ENCODE measurements at regions not wholly inside any gene's neighbourhood (a gene's known extent, or its start where the extent isn't known, plus 50 kb on each side); places are given as distances from the start of the nearest gene placed in this dataset.
"Not testable (repeated sequence)": the region's sequence is repeated elsewhere in the genome, so short reads cannot be mapped to it uniquely, and the experiment has no call there.

GRCh38 chr21:16116798-16117197 is 387.0 kb downstream of the USP25 start:
- no peak for DNase-seq (ENCODE audit: low read depth in 3 of 3)

DNA sequence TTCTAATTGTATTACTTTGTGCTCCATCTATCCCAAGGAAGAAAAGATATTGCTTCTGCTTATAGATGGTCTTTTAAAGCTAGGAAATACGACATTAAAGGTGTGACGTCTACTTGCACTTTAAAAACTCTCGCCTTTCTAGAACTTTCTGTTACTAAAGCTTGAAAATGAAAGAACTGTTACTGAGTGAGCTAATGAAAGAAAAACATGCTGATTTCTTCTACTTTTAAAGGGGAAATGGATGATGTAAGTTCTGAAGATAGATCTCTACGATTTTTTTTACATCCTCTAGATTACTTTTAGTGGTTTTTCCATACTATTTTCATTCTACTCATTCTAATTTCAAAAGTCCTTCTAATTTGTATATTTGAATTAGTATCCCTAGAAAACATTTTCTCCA is 387.5 kb downstream of the USP25 start:
- DNase-seq (ENCODE audit: low read depth in 3 of 3), result no peak

- DNase-seq (ENCODE audit: low read depth in 3 of 3), result no peak
These were observed 388.2 kb downstream of the USP25 start for GRCh38 chr21:16117851-16118590.

DNA sequence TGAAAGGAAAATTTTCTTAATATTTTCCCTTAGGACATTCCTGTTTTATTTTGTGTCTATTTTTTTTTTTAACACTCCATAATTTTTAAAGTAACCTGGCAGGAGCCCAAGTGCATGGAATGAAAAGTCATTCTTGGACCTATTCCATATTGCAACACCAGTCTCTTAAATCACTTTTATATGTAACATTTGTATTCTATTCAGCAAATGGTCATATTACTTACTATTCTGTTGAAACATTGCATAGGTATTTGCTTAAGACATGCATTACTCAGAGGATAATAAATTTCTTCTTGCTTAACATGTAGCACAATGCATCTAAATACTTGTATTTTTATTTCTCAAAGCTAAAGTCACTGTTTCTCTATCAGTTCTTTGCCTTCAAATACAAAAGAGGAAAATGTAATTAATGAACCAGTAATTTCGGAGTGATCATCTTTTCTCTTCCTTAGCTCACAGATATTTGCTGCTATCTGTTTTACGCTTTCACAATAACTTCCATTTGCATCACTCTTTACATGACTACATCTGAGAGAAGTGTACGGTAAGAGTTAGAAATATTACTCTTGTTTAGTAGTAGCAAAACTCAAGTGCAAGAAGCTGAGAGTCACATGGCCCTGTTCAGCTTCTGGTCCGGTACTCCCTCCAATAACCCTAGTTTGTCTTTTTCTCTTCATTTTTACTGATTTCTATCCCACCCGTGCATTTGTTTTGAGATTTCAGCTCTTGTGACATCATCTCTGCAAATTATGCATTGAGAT is 394.8 kb downstream of the USP25 start:
- DNase-seq (ENCODE audit: low read depth in 3 of 3), result no peak

GRCh38 chr21:16125274-16125673 is 395.5 kb downstream of the USP25 start:
- no peak for DNase-seq (ENCODE audit: low read depth in 3 of 3)

DNA sequence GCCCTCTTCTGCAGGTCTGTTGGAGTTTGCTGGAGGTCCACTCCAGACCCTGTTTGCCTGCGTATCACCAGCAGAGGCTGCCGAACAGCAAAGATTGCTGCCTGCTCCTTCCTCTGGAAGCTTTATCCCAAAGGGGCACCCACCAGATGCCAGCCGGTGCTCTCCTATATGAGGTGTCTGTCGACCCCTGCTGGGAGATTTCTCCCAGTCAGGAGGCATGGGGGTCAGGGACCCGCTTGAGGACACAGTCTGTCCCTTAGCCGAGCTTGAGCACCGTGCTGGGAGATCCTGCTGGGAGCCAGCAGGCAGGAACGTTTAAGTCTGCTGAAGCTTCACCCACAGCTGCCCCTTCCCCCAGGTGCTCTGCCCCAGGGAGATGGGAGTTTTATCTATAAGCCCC is 402.7 kb downstream of the USP25 start:
- DNase-seq (ENCODE audit: low read depth in 3 of 3), result not testable (repeated sequence)

DNA sequence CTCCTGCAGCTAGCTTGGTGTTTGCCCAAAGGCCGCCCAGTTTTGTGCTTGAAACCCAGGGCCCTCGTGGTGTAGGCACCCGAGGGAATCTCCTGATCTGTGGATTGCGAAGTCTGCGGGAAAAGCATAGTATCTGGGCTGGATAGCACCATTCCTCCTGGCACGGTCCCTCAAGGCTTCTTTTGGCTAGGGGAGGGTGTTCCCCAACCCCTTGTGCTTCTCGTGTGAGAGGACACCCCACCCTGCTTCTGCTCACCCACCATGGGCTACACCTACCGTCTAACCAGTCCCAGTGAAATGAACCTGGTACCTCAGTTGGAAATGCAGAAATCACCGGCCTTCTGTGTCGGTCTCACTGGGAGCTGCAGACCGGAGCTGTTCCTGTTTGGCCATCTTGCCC is 403.5 kb downstream of the USP25 start:
- no peak for DNase-seq (ENCODE audit: low read depth in 3 of 3)

DNA sequence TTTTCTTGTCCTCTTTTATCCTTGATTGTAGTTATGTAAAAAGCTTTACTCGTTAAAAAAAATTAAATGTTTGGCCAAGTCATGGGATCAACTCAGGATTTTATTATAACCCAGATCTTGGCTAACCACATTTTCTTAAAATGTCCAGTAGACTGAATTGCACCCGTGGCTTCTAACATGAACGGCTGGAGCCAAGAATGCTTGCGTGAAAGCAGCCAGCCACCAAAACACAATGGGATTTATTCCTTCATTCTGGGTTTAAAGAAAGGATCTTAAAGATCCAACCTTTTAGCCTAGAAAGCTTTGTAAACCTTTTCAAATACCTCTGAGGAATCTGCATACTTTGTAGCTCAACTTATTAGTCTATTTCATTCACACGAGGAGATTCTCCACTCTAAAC is 404.4 kb downstream of the USP25 start:
- no peak for DNase-seq (ENCODE audit: low read depth in 3 of 3)

GRCh38 chr21:16137106-16137505 is 407.3 kb downstream of the USP25 start:
- DNase-seq (ENCODE audit: low read depth in 3 of 3), result no peak

DNA sequence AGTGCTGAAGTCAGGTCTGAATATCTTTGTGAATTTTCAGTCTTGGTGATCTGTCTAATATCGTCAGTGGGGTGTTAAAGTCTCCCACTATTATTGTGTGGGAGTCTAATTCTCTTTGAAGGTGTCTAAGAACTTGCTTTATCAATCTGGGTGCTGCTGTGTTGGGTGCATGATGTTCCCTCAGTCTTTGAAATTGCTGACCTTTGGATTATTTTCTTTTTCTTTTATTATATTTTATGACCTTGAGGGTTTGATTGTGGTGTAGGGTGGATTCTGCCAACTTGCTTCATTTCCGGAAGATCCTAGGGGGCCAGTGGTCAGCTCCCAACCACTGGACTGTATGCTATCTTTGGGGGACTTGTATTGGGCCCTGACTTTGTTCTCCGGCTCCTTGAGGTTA is 415.3 kb downstream of the USP25 start:
- no peak for DNase-seq (ENCODE audit: low read depth in 3 of 3)

DNA sequence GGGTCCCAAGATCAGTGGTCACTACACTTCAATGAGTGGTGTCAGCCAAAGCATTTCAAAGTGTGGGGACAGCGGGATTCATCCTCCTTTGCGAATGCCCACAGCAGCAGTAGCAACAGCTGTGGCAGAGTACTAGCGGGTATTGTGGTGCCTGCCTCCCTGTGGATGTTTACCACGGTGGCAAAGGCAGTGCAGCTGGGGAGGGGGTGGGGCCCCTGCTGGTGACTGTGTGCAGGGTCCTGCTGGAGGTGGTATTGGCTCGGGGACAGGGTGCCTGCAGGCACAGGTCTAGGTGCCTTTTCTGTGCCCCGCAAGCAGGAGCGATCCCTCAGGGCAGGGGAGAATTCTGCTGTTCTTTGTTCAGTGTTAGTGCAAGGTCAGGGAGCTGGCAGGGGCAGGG is 415.7 kb downstream of the USP25 start:
- DNase-seq (ENCODE audit: low read depth in 3 of 3), result no peak

GRCh38 chr21:16154321-16154720 is 424.5 kb downstream of the USP25 start:
- DNase-seq (ENCODE audit: low read depth in 3 of 3), result no peak

- DNase-seq (ENCODE audit: low read depth in 3 of 3), result no peak
These were observed 425.3 kb downstream of the USP25 start for GRCh38 chr21:16154951-16155635.

DNA sequence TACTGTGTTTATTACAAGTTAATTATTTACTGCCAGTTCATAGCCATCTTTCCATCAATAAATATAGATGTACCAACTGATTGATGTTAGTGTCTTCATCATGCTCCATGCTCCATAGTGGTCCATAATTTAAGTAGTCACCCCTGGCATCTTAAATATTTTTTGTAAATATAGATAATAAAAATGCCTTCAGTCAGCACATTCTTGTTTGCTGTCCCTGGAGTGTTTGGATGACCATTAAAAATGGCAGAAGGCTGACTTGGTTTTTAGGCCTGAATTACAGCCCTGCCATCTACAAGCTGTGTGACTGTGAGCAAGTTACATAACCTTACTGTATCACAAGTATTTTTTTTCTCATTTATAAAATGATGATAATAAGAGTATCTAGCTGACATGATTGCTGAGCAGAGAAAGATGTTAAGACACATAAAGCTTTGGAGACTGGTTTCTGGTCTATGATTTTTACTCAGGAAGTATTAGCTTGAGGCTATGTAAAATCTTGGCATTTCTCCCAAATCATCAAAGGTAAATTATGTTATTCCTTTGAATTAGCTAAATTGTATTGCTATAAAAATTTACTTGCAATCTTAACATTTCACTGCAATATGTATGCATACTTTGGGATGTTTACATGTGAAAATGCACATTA is 427.2 kb downstream of the USP25 start:
- DNase-seq (ENCODE audit: low read depth in 3 of 3), result no peak

- DNase-seq (ENCODE audit: low read depth in 3 of 3), result no peak
These were observed 429.6 kb downstream of the USP25 start for GRCh38 chr21:16159213-16159970.

DNA sequence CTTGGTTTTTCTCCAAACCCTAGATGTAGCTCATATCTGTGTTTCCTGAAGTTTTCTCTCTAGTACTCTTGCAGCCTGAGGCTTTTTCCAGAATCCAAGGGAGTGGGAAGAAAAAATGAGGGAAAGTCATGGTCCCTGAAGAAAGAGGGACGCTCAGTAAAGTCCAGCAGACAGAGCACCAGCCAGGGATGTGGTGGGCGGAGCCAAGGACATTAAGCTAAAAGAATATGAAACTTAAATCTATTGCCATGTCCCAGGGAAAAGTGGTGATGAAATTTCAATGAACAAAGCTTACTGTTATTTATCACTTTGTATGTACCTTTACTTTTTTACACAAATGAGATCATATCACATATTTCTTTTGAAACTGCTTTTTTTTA is 430.2 kb downstream of the USP25 start:
- DNase-seq (ENCODE audit: low read depth in 3 of 3), result no peak

GRCh38 chr21:16162953-16163352 is 433.2 kb downstream of the USP25 start:
- DNase-seq (ENCODE audit: low read depth in 3 of 3), result no peak

DNA sequence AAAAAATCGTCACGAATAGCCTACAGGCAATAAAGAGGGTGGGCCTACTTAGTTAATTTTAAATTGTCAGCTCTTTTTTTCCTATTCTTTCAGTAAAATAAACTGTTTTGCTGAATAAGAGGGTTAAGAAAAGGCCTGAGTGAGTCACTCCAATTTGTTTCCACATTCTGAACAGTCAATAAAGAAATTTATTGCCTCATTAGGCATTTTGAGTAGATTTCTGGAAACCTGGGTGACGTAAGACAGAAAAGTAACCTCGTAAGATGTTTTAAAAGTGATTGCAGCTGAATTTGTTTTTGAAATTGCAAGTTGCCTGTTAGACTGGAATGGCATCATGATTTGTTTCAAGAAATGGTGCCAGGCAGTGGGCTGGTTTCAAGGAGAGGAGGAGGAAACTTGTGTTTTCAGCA is 439.3 kb downstream of the USP25 start:
- DNase-seq (ENCODE audit: low read depth in 3 of 3), result no peak

GRCh38 chr21:16169779-16170178 is 440.0 kb downstream of the USP25 start:
- no peak for DNase-seq (ENCODE audit: low read depth in 3 of 3)

- DNase-seq (ENCODE audit: low read depth in 3 of 3), result no peak
These were observed 446.8 kb downstream of the USP25 start for GRCh38 chr21:16176570-16176969.

DNA sequence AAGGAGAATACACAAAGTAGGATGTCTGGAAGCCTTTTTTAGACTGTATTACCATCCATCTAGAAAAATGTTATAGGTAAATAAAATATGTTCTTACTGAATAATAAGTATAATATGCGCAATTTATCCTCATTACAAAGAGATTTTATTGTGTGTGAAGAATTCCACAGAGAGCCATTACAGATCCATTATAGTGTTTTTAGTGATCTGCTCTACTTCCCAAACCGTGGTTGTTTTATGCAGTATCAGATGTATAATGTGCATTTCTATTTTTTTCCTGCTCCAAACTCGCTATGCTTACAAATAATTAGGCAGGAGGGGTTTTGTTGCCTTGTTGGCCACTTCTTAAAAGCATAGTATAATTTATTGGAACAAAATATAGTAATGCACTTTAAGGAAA is 447.8 kb downstream of the USP25 start:
- no peak for DNase-seq (ENCODE audit: low read depth in 3 of 3)

DNA sequence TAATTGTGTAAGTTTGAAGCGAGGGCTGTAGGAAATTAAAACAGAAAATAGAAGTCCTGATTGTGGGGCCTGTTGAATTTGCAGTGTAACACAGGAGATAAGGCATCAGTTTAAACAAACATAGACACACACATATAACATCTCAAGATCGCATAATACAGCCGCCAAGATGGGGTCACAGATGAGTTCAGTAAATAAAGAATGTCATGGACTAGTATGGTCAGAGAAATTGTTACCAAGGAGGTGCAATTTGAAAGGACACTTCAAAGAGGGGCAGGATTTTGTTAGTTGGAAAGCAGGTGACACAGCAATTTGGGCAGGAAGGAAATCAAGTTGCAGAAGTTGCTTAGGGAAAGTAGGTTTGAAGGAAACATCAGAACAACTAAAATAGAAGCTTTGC is 450.0 kb downstream of the USP25 start:
- DNase-seq (ENCODE audit: low read depth in 3 of 3), result no peak
